Loucy (cell line): ENCODE measurements at regions not wholly inside any gene's neighbourhood (a gene's known extent, or its start where the extent isn't known, plus 50 kb on each side); places are given as distances from the start of the nearest gene placed in this dataset.

Experiments used
- H2AFZ ChIP-seq: fragments of 200-600 bp; sonication (generic); 2 replicates; pipeline ENCODE4 v1.6.0; 2016; ENCODE audit warnings: antibody characterized with exemption, mild to moderate bottlenecking, low read length, moderate library complexity
- H3F3A ChIP-seq: fragments of 200-600 bp; 2 replicates; pipeline ENCODE4 v1.6.0; 2016; ENCODE audit warnings: antibody characterized with exemption, low read depth, mild to moderate bottlenecking
- H3K27me3 ChIP-seq: fragments of 200-600 bp; sonication (generic); 2 replicates; pipeline ENCODE4 v1.6.1; 2014; ENCODE audit warnings: low read length, mild to moderate bottlenecking; ENCODE audit not compliant: insufficient read depth, poor library complexity, severe bottlenecking
- H3K36me3 ChIP-seq: fragments of 200-600 bp; sonication (generic); 2 replicates; pipeline ENCODE4 v1.6.1; 2016; ENCODE audit warnings: low read length; ENCODE audit not compliant: insufficient read depth
- H3K4me1 ChIP-seq: fragments of 200-600 bp; sonication (generic); 2 replicates; pipeline ENCODE4 v1.5.1; 2014; ENCODE audit warnings: low read length, mild to moderate bottlenecking; ENCODE audit not compliant: insufficient read depth, poor library complexity, severe bottlenecking
- H3K4me2 ChIP-seq: fragments of 200-600 bp; sonication (generic); 2 replicates; pipeline ENCODE4 v1.6.0; 2014; ENCODE audit warnings: antibody characterized with exemption, low read length, low read depth, mild to moderate bottlenecking; ENCODE audit not compliant: poor library complexity, severe bottlenecking
- H3K4me3 ChIP-seq: fragments of 200-600 bp; sonication (generic); 2 replicates; pipeline ENCODE4 v1.5.1; 2014; ENCODE audit warnings: low read length, mild to moderate bottlenecking, mixed read lengths; ENCODE audit not compliant: poor library complexity, severe bottlenecking
- H3K79me2 ChIP-seq: fragments of 200-600 bp; sonication (generic); 2 replicates; pipeline ENCODE4 v1.6.1; 2014; ENCODE audit warnings: low read length; ENCODE audit not compliant: insufficient read depth
- H3K9ac ChIP-seq: fragments of 200-600 bp; sonication (generic); 2 replicates; pipeline ENCODE4 v1.6.0; 2014; ENCODE audit warnings: mild to moderate bottlenecking, low read depth, low read length, moderate library complexity; ENCODE audit not compliant: poor library complexity, severe bottlenecking
- H3K9me2 ChIP-seq: fragments of 200-600 bp; sonication (generic); replicated peaks from 2 replicates; pipeline ENCODE4 v1.6.1; 2016; ENCODE audit warnings: low read depth, low read length, mixed read lengths
- H3K9me3 ChIP-seq: fragments of 200-600 bp; sonication (generic); 2 replicates; pipeline ENCODE4 v1.6.1; 2014; ENCODE audit warnings: mild to moderate bottlenecking, antibody characterized with exemption, low read length, low read depth; ENCODE audit not compliant: insufficient read depth
- H4K20me1 ChIP-seq: fragments of 200-600 bp; sonication (generic); 2 replicates; pipeline ENCODE4 v1.6.0; 2014; ENCODE audit warnings: antibody characterized with exemption, low read length, mild to moderate bottlenecking; ENCODE audit not compliant: insufficient read depth, poor library complexity, severe bottlenecking
- CTCF ChIP-seq: fragments of 200-600 bp; sonication (generic); conservative IDR thresholded peaks from 2 replicates; pipeline ENCODE4 v1.5.1; 2014; ENCODE audit warnings: mild to moderate bottlenecking, antibody characterized with exemption, low read length
- EZH2phosphoT487 ChIP-seq: fragments of 200-600 bp; IDR thresholded peaks from 2 replicates; pipeline ENCODE4 v1.6.1; 2018; ENCODE audit warnings: antibody characterized with exemption, mild to moderate bottlenecking, moderate library complexity, borderline replicate concordance

- no peaks in the 10 kb centered on the region for H3K9me2 ChIP-seq
- no peak overlapping the region for H3K4me2 ChIP-seq
- no peaks in the 10 kb centered on the region for H3K79me2 ChIP-seq
- no peaks in the 10 kb centered on the region for H3K36me3 ChIP-seq
- no peaks in the 10 kb centered on the region for H3K27me3 ChIP-seq
- no peak overlapping the region for H2AFZ ChIP-seq
- no peaks in the 10 kb centered on the region for H3K4me1 ChIP-seq
- no peak overlapping the region for H3K4me3 ChIP-seq
- no peak for TF ChIP-seq EZH2phosphoT487
- TF ChIP-seq CTCF: no peak
- no peaks in the 10 kb centered on the region for H3F3A ChIP-seq
- no peaks in the 10 kb centered on the region for H4K20me1 ChIP-seq
- no peak overlapping the region for H3K9ac ChIP-seq
- H3K9me3 ChIP-seq: no peaks in the 10 kb centered on the region; the same call in 1 of the 2 replicates
Observed at GRCh38 chr6:85192186-85192585, 257.7 kb upstream of the NT5E start.

GRCh38 chr6:85191656-85192055 is 258.2 kb upstream of the NT5E start:
- H3K9me3 ChIP-seq: no peaks in the 10 kb centered on the region; the same call in 1 of the 2 replicates
- no peak overlapping the region for H3K4me2 ChIP-seq
- H3K4me3 ChIP-seq: no peak overlapping the region
- no peaks in the 10 kb centered on the region for H4K20me1 ChIP-seq
- H3K9me2 ChIP-seq: no peaks in the 10 kb centered on the region
- H3K79me2 ChIP-seq: no peaks in the 10 kb centered on the region
- TF ChIP-seq EZH2phosphoT487: no peak
- no peak for TF ChIP-seq CTCF
- H3K27me3 ChIP-seq: no peaks in the 10 kb centered on the region
- no peak overlapping the region for H3K9ac ChIP-seq
- H2AFZ ChIP-seq: no peak overlapping the region
- H3F3A ChIP-seq: no peaks in the 10 kb centered on the region
- H3K4me1 ChIP-seq: no peaks in the 10 kb centered on the region
- no peaks in the 10 kb centered on the region for H3K36me3 ChIP-seq

GRCh38 chr6:85186546-85187175 is 263.2 kb upstream of the NT5E start:
- H3K4me1 ChIP-seq: no peaks in the 10 kb centered on the region
- H4K20me1 ChIP-seq: no peaks in the 10 kb centered on the region
- no peaks in the 10 kb centered on the region for H3F3A ChIP-seq
- no peaks in the 10 kb centered on the region for H3K36me3 ChIP-seq
- no peak overlapping the region for H2AFZ ChIP-seq
- H3K9me3 ChIP-seq: no peaks in the 10 kb centered on the region; the same call in 1 of the 2 replicates
- no peaks in the 10 kb centered on the region for H3K27me3 ChIP-seq
- H3K79me2 ChIP-seq: no peaks in the 10 kb centered on the region
- TF ChIP-seq EZH2phosphoT487 (no peak), CTCF (no peak)
- H3K4me2 ChIP-seq: no peak overlapping the region
- no peak overlapping the region for H3K9ac ChIP-seq
- H3K9me2 ChIP-seq: no peaks in the 10 kb centered on the region
- H3K4me3 ChIP-seq: no peak overlapping the region
